ENCODE measurements at regions not wholly inside any gene's neighbourhood (a gene's known extent, or its start where the extent isn't known, plus 50 kb on each side); places are given as distances from the start of the nearest gene placed in this dataset.

DNA sequence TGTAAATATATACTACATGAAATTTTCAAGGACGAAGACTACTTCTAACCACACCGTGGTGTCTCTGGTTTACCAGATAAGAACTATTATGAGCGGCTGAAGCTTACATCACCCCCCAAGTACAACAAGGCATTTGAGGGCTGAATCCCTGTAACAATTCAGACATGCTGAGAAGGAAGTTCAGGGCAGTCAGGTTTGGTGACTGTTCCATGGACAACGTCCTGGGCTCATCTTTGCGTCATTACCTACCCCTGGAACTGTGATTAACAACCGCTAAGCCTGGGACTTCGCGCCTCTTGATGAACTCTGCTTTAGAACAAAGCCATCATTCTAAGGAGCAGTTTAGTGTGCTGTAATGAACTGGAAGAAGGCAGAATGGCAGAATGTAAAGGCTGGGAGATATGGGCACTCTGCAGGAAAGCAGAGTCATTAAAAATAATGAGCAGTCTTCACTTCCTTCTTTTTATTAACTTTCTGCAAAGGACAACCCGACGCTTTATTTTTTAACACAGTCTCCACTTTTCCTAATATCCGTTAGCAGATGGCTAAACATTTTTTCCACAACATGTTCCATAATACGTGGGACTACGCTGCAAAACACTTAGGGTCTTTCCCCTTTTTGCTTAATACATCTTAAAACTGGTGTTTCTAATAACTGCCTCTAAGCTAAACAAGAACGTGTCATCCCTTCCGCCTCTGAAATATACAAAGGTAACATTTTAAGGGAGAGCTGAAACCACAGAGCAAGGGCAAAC, 263.2 kb downstream of the ADAMTS20 start:
- TF ChIP-seq, protein P1, sequence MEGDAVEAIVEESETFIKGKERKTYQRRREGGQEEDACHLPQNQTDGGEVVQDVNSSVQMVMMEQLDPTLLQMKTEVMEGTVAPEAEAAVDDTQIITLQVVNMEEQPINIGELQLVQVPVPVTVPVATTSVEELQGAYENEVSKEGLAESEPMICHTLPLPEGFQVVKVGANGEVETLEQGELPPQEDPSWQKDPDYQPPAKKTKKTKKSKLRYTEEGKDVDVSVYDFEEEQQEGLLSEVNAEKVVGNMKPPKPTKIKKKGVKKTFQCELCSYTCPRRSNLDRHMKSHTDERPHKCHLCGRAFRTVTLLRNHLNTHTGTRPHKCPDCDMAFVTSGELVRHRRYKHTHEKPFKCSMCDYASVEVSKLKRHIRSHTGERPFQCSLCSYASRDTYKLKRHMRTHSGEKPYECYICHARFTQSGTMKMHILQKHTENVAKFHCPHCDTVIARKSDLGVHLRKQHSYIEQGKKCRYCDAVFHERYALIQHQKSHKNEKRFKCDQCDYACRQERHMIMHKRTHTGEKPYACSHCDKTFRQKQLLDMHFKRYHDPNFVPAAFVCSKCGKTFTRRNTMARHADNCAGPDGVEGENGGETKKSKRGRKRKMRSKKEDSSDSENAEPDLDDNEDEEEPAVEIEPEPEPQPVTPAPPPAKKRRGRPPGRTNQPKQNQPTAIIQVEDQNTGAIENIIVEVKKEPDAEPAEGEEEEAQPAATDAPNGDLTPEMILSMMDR (conservative IDR thresholded peaks at IDR 0.05; ENCODE audit: low read depth), result no peak
- DNase-seq (ENCODE audit: low spot score), result no peak
- ChIA-PET POLR2A (ENCODE audit: low non-redundant PET) (no interaction called here), CTCF (no interaction called here)
- no peak overlapping the region for H3K27ac ChIP-seq

DNA sequence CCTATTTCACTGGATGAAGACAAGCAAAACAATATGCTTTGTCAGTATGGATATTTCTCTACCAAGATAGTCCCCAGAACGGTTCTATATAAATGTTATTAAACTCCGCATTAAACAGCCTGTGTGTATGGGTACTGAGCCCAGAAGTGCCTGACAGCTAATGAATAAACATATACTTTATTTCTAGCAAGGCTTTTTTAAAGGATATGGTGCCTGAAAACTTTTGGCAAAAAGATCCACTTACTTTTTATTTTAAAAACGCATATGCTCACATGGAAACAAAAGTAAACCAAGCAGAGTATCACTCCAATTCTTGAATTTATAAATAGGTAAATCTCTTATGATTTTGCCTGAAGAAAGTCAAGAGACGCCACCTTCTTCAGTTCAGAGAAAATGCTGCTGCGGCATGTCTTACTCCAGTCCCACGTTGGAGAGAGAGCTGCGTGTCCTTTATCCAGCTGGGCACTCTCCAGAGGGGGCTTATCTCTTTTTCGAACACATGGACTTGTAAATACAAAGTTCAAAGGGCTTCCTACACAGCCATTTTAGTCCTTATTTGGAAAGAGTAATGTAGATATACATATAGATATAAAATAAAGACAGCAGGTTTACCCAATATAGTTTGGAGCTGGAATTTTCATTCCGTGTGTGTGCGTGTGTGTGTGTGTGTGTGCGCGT, 264.2 kb downstream of the ADAMTS20 start:
- DNase-seq (ENCODE audit: low spot score), result no peak
- TF ChIP-seq, protein P1 (conservative IDR thresholded peaks at IDR 0.05; ENCODE audit: low read depth), result no peak
- ChIA-PET POLR2A (ENCODE audit: low non-redundant PET) (no interaction called here), CTCF (no interaction called here)
- no peak overlapping the region for H3K27ac ChIP-seq

DNA sequence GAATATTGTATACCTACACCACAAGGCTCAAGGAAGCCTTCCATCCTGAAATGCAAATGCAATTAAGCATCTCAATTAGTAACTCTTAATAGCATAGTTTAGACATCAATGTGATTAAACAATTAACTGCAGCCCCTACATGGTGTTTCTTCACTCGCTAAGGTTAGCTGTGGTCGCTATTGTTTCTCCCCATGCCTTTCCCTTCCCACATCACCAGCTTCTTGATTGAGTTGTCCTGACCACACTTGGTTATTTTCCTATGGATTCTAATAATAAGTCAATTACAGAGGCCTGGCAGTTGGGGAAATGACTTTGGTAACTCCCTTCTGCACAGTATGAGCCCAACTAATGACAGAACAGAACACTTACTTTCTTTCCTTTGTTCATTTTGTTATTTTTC, 265.0 kb downstream of the ADAMTS20 start:
- DNase-seq (ENCODE audit: low spot score), result no peak
- ChIA-PET CTCF (no interaction called here), POLR2A (ENCODE audit: low non-redundant PET) (no interaction called here)

DNA sequence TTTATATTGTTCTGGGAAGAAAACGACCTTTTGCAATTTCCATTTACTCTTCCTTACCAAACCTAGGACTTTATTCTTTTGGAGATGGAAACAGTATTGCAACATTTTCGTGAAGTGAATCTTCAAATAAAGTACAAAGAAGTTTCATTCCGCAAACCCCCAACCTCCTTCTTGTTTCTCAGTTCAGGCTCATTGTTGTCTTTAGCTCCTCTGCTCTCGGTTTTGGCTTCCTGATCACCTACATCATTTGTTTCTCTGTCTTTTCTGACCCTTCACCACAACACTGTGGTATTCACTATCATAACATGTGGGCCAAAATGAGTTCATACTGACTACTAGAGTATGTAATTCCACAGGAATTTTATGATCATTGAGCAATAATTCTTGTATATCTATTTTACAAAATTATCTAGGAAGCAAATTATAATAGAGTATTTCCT, 266.8 kb downstream of the ADAMTS20 start:
- ChIA-PET POLR2A (ENCODE audit: low non-redundant PET) (no interaction called here), CTCF (interaction anchor here (0.6 kb wide), 1 partner anchor 119 kb away, joined by 3 read pairs; no protein-coding TSS in a partner anchor)
- no peak overlapping the region for H3K27ac ChIP-seq
- TF ChIP-seq, protein P1 (conservative IDR thresholded peaks at IDR 0.05; ENCODE audit: low read depth), result no peak
- DNase-seq (ENCODE audit: low spot score), result peak; percentile 30

More for the DNA sequence above, 265.0 kb downstream of the ADAMTS20 start:
- TF ChIP-seq, protein P1 (conservative IDR thresholded peaks at IDR 0.05; ENCODE audit: low read depth), result no peak
- no peak overlapping the region for H3K27ac ChIP-seq

DNA sequence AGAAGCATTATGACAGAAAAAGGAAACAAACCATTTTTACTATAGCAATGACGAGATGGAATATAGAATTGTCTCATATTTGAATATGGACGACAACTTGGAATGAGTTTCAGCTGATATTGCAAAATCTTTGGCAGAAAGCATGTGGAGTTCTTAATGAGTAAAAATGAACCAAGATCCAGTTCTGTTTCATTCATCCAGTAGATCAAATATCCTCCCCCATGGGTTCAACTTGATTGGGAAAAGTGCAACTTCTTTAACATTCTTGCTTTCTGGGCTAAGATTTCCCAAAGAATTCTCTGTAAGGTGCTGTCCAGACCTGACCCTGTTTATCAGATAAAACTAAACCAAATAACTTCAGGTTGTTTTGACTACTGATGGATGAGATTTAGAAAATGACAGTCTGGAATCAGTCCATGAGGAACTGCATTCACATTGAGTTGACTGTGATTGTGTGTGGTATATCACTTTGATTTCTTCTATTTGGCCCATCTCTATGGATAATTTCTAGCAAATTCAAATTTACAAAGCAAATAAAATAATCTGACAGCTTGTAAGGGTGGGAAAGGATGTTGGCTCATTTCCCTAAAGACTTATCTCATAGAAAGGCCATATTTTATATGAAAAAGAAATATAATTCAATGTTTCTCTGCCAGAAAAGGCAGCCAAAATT, 267.4 kb downstream of the ADAMTS20 start:
- TF ChIP-seq, protein P1 (conservative IDR thresholded peaks at IDR 0.05; ENCODE audit: low read depth), result no peak
- POLR2A ChIA-PET (ENCODE audit: low non-redundant PET), result no interaction called here
- no peak overlapping the region for H3K27ac ChIP-seq
- no peak for DNase-seq (ENCODE audit: low spot score)
- CTCF ChIA-PET, result interaction anchor here (0.6 kb wide), 1 partner anchor 120 kb away, joined by 3 read pairs; no protein-coding TSS in a partner anchor

DNA sequence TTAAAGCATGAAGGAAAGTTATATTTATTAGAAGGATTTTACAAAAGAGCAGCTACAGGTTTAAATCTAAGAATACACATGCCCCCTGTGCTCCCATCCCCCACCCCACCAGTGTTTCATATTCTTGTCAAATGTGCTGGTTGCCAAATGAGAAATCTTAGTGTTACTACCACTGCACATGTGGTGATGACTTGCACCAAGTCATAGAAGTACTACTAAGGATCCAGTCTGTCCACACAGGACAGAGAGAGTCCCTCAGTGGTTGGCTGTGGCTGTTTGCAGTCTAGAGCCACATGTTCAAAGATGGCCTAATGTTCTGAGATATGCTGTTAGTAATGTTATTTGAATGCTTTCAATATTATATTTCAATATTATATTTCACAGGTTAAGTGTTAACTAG, 268.8 kb downstream of the ADAMTS20 start:
- DNase-seq (ENCODE audit: low spot score), result no peak
- no peak overlapping the region for H3K27ac ChIP-seq
- POLR2A ChIA-PET (ENCODE audit: low non-redundant PET), result no interaction called here
- CTCF ChIA-PET, result interaction anchor here (2.6 kb wide), 1 partner anchor 695 kb away, joined by 18 read pairs; no protein-coding TSS in a partner anchor
- TF ChIP-seq, protein P1 (conservative IDR thresholded peaks at IDR 0.05; ENCODE audit: low read depth), result no peak
